HEK293T (cell line): ENCODE measurements at regions not wholly inside any gene's neighbourhood (a gene's known extent, or its start where the extent isn't known, plus 50 kb on each side); places are given as distances from the start of the nearest gene placed in this dataset.
"Not testable (repeated sequence)": the region's sequence is repeated elsewhere in the genome, so short reads cannot be mapped to it uniquely, and the experiment has no call there.

Source experiments
- ARNT ChIP-seq: fragments of 450-650 bp; IDR thresholded peaks from 2 replicates; pipeline ENCODE4 v1.6.1; 2017; ENCODE audit warnings: mild to moderate bottlenecking
- BHLHE40 ChIP-seq: fragments of 450-650 bp; IDR thresholded peaks from 2 replicates; pipeline ENCODE4 v1.6.1; 2016; ENCODE audit warnings: mild to moderate bottlenecking, moderate library complexity, borderline replicate concordance
- ELF4 ChIP-seq: fragments of 450-650 bp; IDR thresholded peaks from 2 replicates; pipeline ENCODE4 v1.6.1; 2017; ENCODE audit warnings: antibody characterized with exemption
- FOXK2 ChIP-seq: fragments of 450-650 bp; IDR thresholded peaks from 2 replicates; pipeline ENCODE4 v1.6.1; 2016; ENCODE audit warnings: mild to moderate bottlenecking
- FOXM1 ChIP-seq: fragments of 450-650 bp; IDR thresholded peaks from 2 replicates; pipeline ENCODE4 v1.6.1; 2017; ENCODE audit warnings: mild to moderate bottlenecking, borderline replicate concordance
- HDGF ChIP-seq: fragments of 450-650 bp; IDR thresholded peaks from 2 replicates; pipeline ENCODE4 v1.6.1; 2017; ENCODE audit warnings: antibody characterized with exemption, borderline replicate concordance
- LEF1 ChIP-seq: fragments of 450-650 bp; IDR thresholded peaks from 2 replicates; pipeline ENCODE4 v1.6.1; 2017; ENCODE audit warnings: mild to moderate bottlenecking, borderline replicate concordance
- NFRKB ChIP-seq: fragments of 450-650 bp; IDR thresholded peaks from 2 replicates; pipeline ENCODE4 v1.6.1; 2016; ENCODE audit warnings: mild to moderate bottlenecking, moderate library complexity
- PKNOX1 ChIP-seq: fragments of 450-650 bp; IDR thresholded peaks from 2 replicates; pipeline ENCODE4 v1.6.1; 2016
- SP1 ChIP-seq: fragments of 450-650 bp; IDR thresholded peaks from 2 replicates; pipeline ENCODE4 v1.6.1; 2017
- TARDBP ChIP-seq: fragments of 450-650 bp; IDR thresholded peaks from 2 replicates; pipeline ENCODE4 v1.6.1; 2016
- ZNF384 ChIP-seq: fragments of 450-650 bp; IDR thresholded peaks from 2 replicates; pipeline ENCODE4 v1.6.1; 2016

GRCh38 chr4:116619508-116619907 is 465.9 kb downstream of the TRAM1L1 start:
- TF ChIP-seq FOXM1, BHLHE40, ELF4, NFRKB, ARNT, LEF1, FOXK2, PKNOX1, ZNF384, TARDBP, SP1, HDGF: not testable (repeated sequence)
